ENCODE measurements at regions not wholly inside any gene's neighbourhood (a gene's known extent, or its start where the extent isn't known, plus 50 kb on each side); places are given as distances from the start of the nearest gene placed in this dataset.

- Histone ChIP-seq H3K4me3 (ENCODE audit: low read depth, low read length) (no peak overlapping the region), H3K36me3 (ENCODE audit: control insufficient read depth, insufficient read depth, low read length) (no peaks in the 10 kb centered on the region), H3K4me1 (ENCODE audit: control insufficient read depth, insufficient read depth, low read length) (no peaks in the 10 kb centered on the region), H3K27me3 (ENCODE audit: control insufficient read depth, insufficient read depth, low read length) (no peaks in the 10 kb centered on the region), H3K9me3 (ENCODE audit: control insufficient read depth, insufficient read depth, low read length) (no peaks in the 10 kb centered on the region), H3K9ac (ENCODE audit: low read depth, low read length) (no peak overlapping the region)
Observed at GRCh38 chr2:65498396-65498795, 66.0 kb upstream of the SPRED2 start.

- Histone ChIP-seq H3K27me3 (ENCODE audit: control insufficient read depth, insufficient read depth, low read length) (no peaks in the 10 kb centered on the region), H3K9ac (ENCODE audit: low read depth, low read length) (no peak overlapping the region), H3K9me3 (ENCODE audit: control insufficient read depth, insufficient read depth, low read length) (no peaks in the 10 kb centered on the region), H3K4me3 (ENCODE audit: low read depth, low read length) (no peak overlapping the region), H3K36me3 (ENCODE audit: control insufficient read depth, insufficient read depth, low read length) (no peaks in the 10 kb centered on the region), H3K4me1 (ENCODE audit: control insufficient read depth, insufficient read depth, low read length) (no peaks in the 10 kb centered on the region)
Observed at GRCh38 chr2:65495251-65495877, 63.0 kb upstream of the SPRED2 start.

- H3K9me3 ChIP-seq (ENCODE audit: control insufficient read depth, insufficient read depth, low read length), result no peaks in the 10 kb centered on the region
- no peaks in the 10 kb centered on the region for H3K36me3 ChIP-seq (ENCODE audit: control insufficient read depth, insufficient read depth, low read length)
- H3K4me1 ChIP-seq (ENCODE audit: control insufficient read depth, insufficient read depth, low read length), result no peaks in the 10 kb centered on the region
- H3K27me3 ChIP-seq (ENCODE audit: control insufficient read depth, insufficient read depth, low read length), result no peaks in the 10 kb centered on the region
- H3K4me3 ChIP-seq (ENCODE audit: low read depth, low read length), result no peak overlapping the region
- H3K9ac ChIP-seq (ENCODE audit: low read depth, low read length), result no peak overlapping the region
Observed at GRCh38 chr2:65494078-65494477, 61.7 kb upstream of the SPRED2 start.

- Histone ChIP-seq H3K9me3 (ENCODE audit: control insufficient read depth, insufficient read depth, low read length) (no peaks in the 10 kb centered on the region), H3K4me3 (ENCODE audit: low read depth, low read length) (no peak overlapping the region), H3K9ac (ENCODE audit: low read depth, low read length) (no peak overlapping the region), H3K36me3 (ENCODE audit: control insufficient read depth, insufficient read depth, low read length) (no peaks in the 10 kb centered on the region), H3K4me1 (ENCODE audit: control insufficient read depth, insufficient read depth, low read length) (no peaks in the 10 kb centered on the region), H3K27me3 (ENCODE audit: control insufficient read depth, insufficient read depth, low read length) (no peaks in the 10 kb centered on the region)
Observed at GRCh38 chr2:65491381-65491905, 59.0 kb upstream of the SPRED2 start.

GRCh38 chr2:65490222-65490621 lies 57.8 kb upstream of the SPRED2 start:
- H3K9me3 ChIP-seq (ENCODE audit: control insufficient read depth, insufficient read depth, low read length), result no peaks in the 10 kb centered on the region
- H3K36me3 ChIP-seq (ENCODE audit: control insufficient read depth, insufficient read depth, low read length), result no peaks in the 10 kb centered on the region
- H3K27me3 ChIP-seq (ENCODE audit: control insufficient read depth, insufficient read depth, low read length), result no peaks in the 10 kb centered on the region

GRCh38 chr2:65489269-65489668 lies 56.9 kb upstream of the SPRED2 start:
- no peaks in the 10 kb centered on the region for H3K36me3 ChIP-seq (ENCODE audit: control insufficient read depth, insufficient read depth, low read length)
- H3K27me3 ChIP-seq (ENCODE audit: control insufficient read depth, insufficient read depth, low read length), result no peaks in the 10 kb centered on the region
- no peaks in the 10 kb centered on the region for H3K4me1 ChIP-seq (ENCODE audit: control insufficient read depth, insufficient read depth, low read length)
- no peak overlapping the region for H3K4me3 ChIP-seq (ENCODE audit: low read depth, low read length)
- no peaks in the 10 kb centered on the region for H3K9me3 ChIP-seq (ENCODE audit: control insufficient read depth, insufficient read depth, low read length)
- H3K9ac ChIP-seq (ENCODE audit: low read depth, low read length), result no peak overlapping the region

More at GRCh38 chr2:65490222-65490621, 57.8 kb upstream of the SPRED2 start:
- no peak overlapping the region for H3K9ac ChIP-seq (ENCODE audit: low read depth, low read length)
- no peaks in the 10 kb centered on the region for H3K4me1 ChIP-seq (ENCODE audit: control insufficient read depth, insufficient read depth, low read length)
- H3K4me3 ChIP-seq (ENCODE audit: low read depth, low read length), result no peak overlapping the region

- Histone ChIP-seq H3K36me3 (ENCODE audit: control insufficient read depth, insufficient read depth, low read length) (no peaks in the 10 kb centered on the region), H3K4me1 (ENCODE audit: control insufficient read depth, insufficient read depth, low read length) (no peaks in the 10 kb centered on the region), H3K27me3 (ENCODE audit: control insufficient read depth, insufficient read depth, low read length) (no peaks in the 10 kb centered on the region)
Observed at GRCh38 chr2:65488527-65488926, 56.1 kb upstream of the SPRED2 start.

GRCh38 chr2:65487404-65487803 lies 55.0 kb upstream of the SPRED2 start:
- Histone ChIP-seq H3K9me3 (ENCODE audit: control insufficient read depth, insufficient read depth, low read length) (no peaks in the 10 kb centered on the region), H3K36me3 (ENCODE audit: control insufficient read depth, insufficient read depth, low read length) (no peaks in the 10 kb centered on the region), H3K9ac (ENCODE audit: low read depth, low read length) (no peak overlapping the region), H3K4me1 (ENCODE audit: control insufficient read depth, insufficient read depth, low read length) (no peaks in the 10 kb centered on the region), H3K27me3 (ENCODE audit: control insufficient read depth, insufficient read depth, low read length) (no peaks in the 10 kb centered on the region), H3K4me3 (ENCODE audit: low read depth, low read length) (no peak overlapping the region)

More at GRCh38 chr2:65488527-65488926, 56.1 kb upstream of the SPRED2 start:
- Histone ChIP-seq H3K4me3 (ENCODE audit: low read depth, low read length) (no peak overlapping the region), H3K9me3 (ENCODE audit: control insufficient read depth, insufficient read depth, low read length) (no peaks in the 10 kb centered on the region), H3K9ac (ENCODE audit: low read depth, low read length) (no peak overlapping the region)

- Histone ChIP-seq H3K36me3 (ENCODE audit: control insufficient read depth, insufficient read depth, low read length) (no peaks in the 10 kb centered on the region), H3K9me3 (ENCODE audit: control insufficient read depth, insufficient read depth, low read length) (no peaks in the 10 kb centered on the region), H3K4me1 (ENCODE audit: control insufficient read depth, insufficient read depth, low read length) (no peaks in the 10 kb centered on the region), H3K4me3 (ENCODE audit: low read depth, low read length) (no peak overlapping the region), H3K27me3 (ENCODE audit: control insufficient read depth, insufficient read depth, low read length) (no peaks in the 10 kb centered on the region), H3K9ac (ENCODE audit: low read depth, low read length) (no peak overlapping the region)
Observed at GRCh38 chr2:65486802-65487201, 54.4 kb upstream of the SPRED2 start.

GRCh38 chr2:65486282-65486681 lies 53.9 kb upstream of the SPRED2 start:
- no peaks in the 10 kb centered on the region for H3K36me3 ChIP-seq (ENCODE audit: control insufficient read depth, insufficient read depth, low read length)
- H3K4me3 ChIP-seq (ENCODE audit: low read depth, low read length), result no peak overlapping the region
- H3K27me3 ChIP-seq (ENCODE audit: control insufficient read depth, insufficient read depth, low read length), result no peaks in the 10 kb centered on the region
- H3K4me1 ChIP-seq (ENCODE audit: control insufficient read depth, insufficient read depth, low read length), result no peaks in the 10 kb centered on the region
- H3K9ac ChIP-seq (ENCODE audit: low read depth, low read length), result no peak overlapping the region
- no peaks in the 10 kb centered on the region for H3K9me3 ChIP-seq (ENCODE audit: control insufficient read depth, insufficient read depth, low read length)

GRCh38 chr2:65485839-65486238 lies 53.4 kb upstream of the SPRED2 start:
- Histone ChIP-seq H3K9ac (ENCODE audit: low read depth, low read length) (no peak overlapping the region), H3K9me3 (ENCODE audit: control insufficient read depth, insufficient read depth, low read length) (no peaks in the 10 kb centered on the region)

GRCh38 chr2:65483763-65484162 lies 51.4 kb upstream of the SPRED2 start:
- Histone ChIP-seq H3K4me3 (ENCODE audit: low read depth, low read length) (no peak overlapping the region), H3K9me3 (ENCODE audit: control insufficient read depth, insufficient read depth, low read length) (no peaks in the 10 kb centered on the region), H3K4me1 (ENCODE audit: control insufficient read depth, insufficient read depth, low read length) (no peaks in the 10 kb centered on the region), H3K9ac (ENCODE audit: low read depth, low read length) (no peak overlapping the region), H3K27me3 (ENCODE audit: control insufficient read depth, insufficient read depth, low read length) (no peaks in the 10 kb centered on the region), H3K36me3 (ENCODE audit: control insufficient read depth, insufficient read depth, low read length) (no peaks in the 10 kb centered on the region)

More at GRCh38 chr2:65485839-65486238, 53.4 kb upstream of the SPRED2 start:
- Histone ChIP-seq H3K27me3 (ENCODE audit: control insufficient read depth, insufficient read depth, low read length) (no peaks in the 10 kb centered on the region), H3K4me3 (ENCODE audit: low read depth, low read length) (no peak overlapping the region), H3K4me1 (ENCODE audit: control insufficient read depth, insufficient read depth, low read length) (no peaks in the 10 kb centered on the region), H3K36me3 (ENCODE audit: control insufficient read depth, insufficient read depth, low read length) (no peaks in the 10 kb centered on the region)
